Stomach smooth muscle (tissue), 2 donors: ENCODE measurements at regions not wholly inside any gene's neighbourhood (a gene's known extent, or its start where the extent isn't known, plus 50 kb on each side); places are given as distances from the start of the nearest gene placed in this dataset.

Source experiments
- H3K27ac ChIP-seq: one replicate; pipeline ENCODE4 v1.7.0; 2013; ENCODE audit warnings: mild to moderate bottlenecking, low read length, inconsistent platforms
- H3K27me3 ChIP-seq, 2 donors: one replicate each; pipeline ENCODE4 v1.7.0; 2013; ENCODE audit warnings: low read length in 2 of 2; ENCODE audit not compliant: insufficient read depth in 2 of 2, control insufficient read depth in 1 of 2
- H3K36me3 ChIP-seq, 2 donors: one replicate each; pipeline ENCODE4 v1.7.0; 2013; ENCODE audit warnings: low read length in 2 of 2; ENCODE audit not compliant: control insufficient read depth in 2 of 2, insufficient read depth in 2 of 2
- H3K4me1 ChIP-seq: one replicate; pipeline ENCODE4 v1.7.0; 2013; ENCODE audit warnings: low read length; ENCODE audit not compliant: control insufficient read depth, insufficient read depth
- H3K4me3 ChIP-seq, 2 donors: one replicate each; pipeline ENCODE4 v1.7.0; 2013; ENCODE audit warnings: low read length in 2 of 2
- H3K9ac ChIP-seq, 2 donors: one replicate each; pipeline ENCODE4 v1.7.0; 2013; ENCODE audit warnings: low read length in 2 of 2, mild to moderate bottlenecking in 1 of 2
- H3K9me3 ChIP-seq, 2 donors: one replicate each; pipeline ENCODE4 v1.7.0; 2013; ENCODE audit warnings: low read length in 2 of 2; ENCODE audit not compliant: control insufficient read depth in 2 of 2
- donor health status: healthy.
- donor health status: Pancreatic carcinoma.

GRCh38 chr10:2731940-2732339, 335.4 kb upstream of the PFKP start:
- no peak overlapping the region for H3K9ac ChIP-seq
- H3K4me1 ChIP-seq, result no peaks in the 10 kb centered on the region
- H3K27ac ChIP-seq, result no peak overlapping the region
- peaks cover 5 to 8% of the 10 kb centered on the region in 2 donors for H3K27me3 ChIP-seq
- H3K9me3 ChIP-seq, result peaks cover 0 to 3% of the 10 kb centered on the region in 2 donors
- H3K36me3 ChIP-seq, result no peaks in the 10 kb centered on the region
- no peak overlapping the region for H3K4me3 ChIP-seq

GRCh38 chr10:2729197-2729596, 338.2 kb upstream of the PFKP start:
- Histone ChIP-seq H3K9me3 (no peaks in the 10 kb centered on the region), H3K4me3 (no peak overlapping the region), H3K36me3 (no peaks in the 10 kb centered on the region), H3K27me3 (peaks cover 0 to 6% of the 10 kb centered on the region in 2 donors), H3K4me1 (no peaks in the 10 kb centered on the region), H3K9ac (no peak overlapping the region), H3K27ac (no peak overlapping the region)

- H3K27ac ChIP-seq, result no peak overlapping the region
- no peak overlapping the region for H3K4me3 ChIP-seq
- H3K9me3 ChIP-seq, result no peaks in the 10 kb centered on the region
- no peaks in the 10 kb centered on the region for H3K36me3 ChIP-seq
- peaks cover 0 to 3% of the 10 kb centered on the region in 2 donors for H3K27me3 ChIP-seq
- no peaks in the 10 kb centered on the region for H3K4me1 ChIP-seq
- no peak overlapping the region for H3K9ac ChIP-seq
Measured at GRCh38 chr10:2728087-2728486, 339.3 kb upstream of the PFKP start.

- Histone ChIP-seq H3K27ac (no peak overlapping the region), H3K4me3 (no peak overlapping the region), H3K9ac (no peak overlapping the region), H3K36me3 (no peaks in the 10 kb centered on the region), H3K4me1 (no peaks in the 10 kb centered on the region), H3K27me3 (peaks cover 0 to 3% of the 10 kb centered on the region in 2 donors), H3K9me3 (peaks cover 0 to under 1% of the 10 kb centered on the region in 2 donors)
Measured at GRCh38 chr10:2716596-2716995, 350.8 kb upstream of the PFKP start.

- Histone ChIP-seq H3K27me3 (peaks cover 0 to 6% of the 10 kb centered on the region in 2 donors), H3K9me3 (peaks cover 0 to 9% of the 10 kb centered on the region in 2 donors), H3K27ac (no peak overlapping the region)
Measured at GRCh38 chr10:2714597-2714996, 352.8 kb upstream of the PFKP start.

GRCh38 chr10:2703953-2704352, 363.4 kb upstream of the PFKP start:
- H3K4me3 ChIP-seq, result no peak overlapping the region
- H3K36me3 ChIP-seq, result no peaks in the 10 kb centered on the region
- H3K4me1 ChIP-seq, result no peaks in the 10 kb centered on the region
- no peak overlapping the region for H3K9ac ChIP-seq
- peaks cover 0 to 2% of the 10 kb centered on the region in 2 donors for H3K9me3 ChIP-seq
- no peak overlapping the region for H3K27ac ChIP-seq
- no peaks in the 10 kb centered on the region for H3K27me3 ChIP-seq

More at GRCh38 chr10:2714597-2714996, 352.8 kb upstream of the PFKP start:
- Histone ChIP-seq H3K9ac (no peak overlapping the region), H3K36me3 (no peaks in the 10 kb centered on the region), H3K4me1 (no peaks in the 10 kb centered on the region), H3K4me3 (no peak overlapping the region)

GRCh38 chr10:2701802-2702201, 365.5 kb upstream of the PFKP start:
- no peaks in the 10 kb centered on the region for H3K36me3 ChIP-seq
- H3K27me3 ChIP-seq, result no peaks in the 10 kb centered on the region
- no peak overlapping the region for H3K4me3 ChIP-seq
- no peaks in the 10 kb centered on the region for H3K9me3 ChIP-seq
- no peak overlapping the region for H3K27ac ChIP-seq
- no peaks in the 10 kb centered on the region for H3K4me1 ChIP-seq
- no peak overlapping the region for H3K9ac ChIP-seq

- Histone ChIP-seq H3K36me3 (no peaks in the 10 kb centered on the region), H3K4me1 (no peaks in the 10 kb centered on the region), H3K9me3 (no peaks in the 10 kb centered on the region)
Measured at GRCh38 chr10:2700626-2701305, 366.6 kb upstream of the PFKP start.

GRCh38 chr10:2688958-2689357, 378.4 kb upstream of the PFKP start:
- Histone ChIP-seq H3K36me3 (no peaks in the 10 kb centered on the region), H3K4me3 (no peak overlapping the region), H3K27me3 (no peaks in the 10 kb centered on the region), H3K9ac (no peak overlapping the region), H3K9me3 (no peaks in the 10 kb centered on the region), H3K27ac (no peak overlapping the region), H3K4me1 (no peaks in the 10 kb centered on the region)

More at GRCh38 chr10:2700626-2701305, 366.6 kb upstream of the PFKP start:
- H3K27ac ChIP-seq, result no peak overlapping the region
- no peak overlapping the region for H3K4me3 ChIP-seq
- no peaks in the 10 kb centered on the region for H3K27me3 ChIP-seq
- H3K9ac ChIP-seq, result no peak overlapping the region

- Histone ChIP-seq H3K4me1 (no peaks in the 10 kb centered on the region), H3K27ac (no peak overlapping the region), H3K9me3 (no peaks in the 10 kb centered on the region), H3K36me3 (no peaks in the 10 kb centered on the region), H3K9ac (no peak overlapping the region), H3K27me3 (no peaks in the 10 kb centered on the region), H3K4me3 (no peak overlapping the region)
Measured at GRCh38 chr10:2686691-2687090, 380.7 kb upstream of the PFKP start.

GRCh38 chr10:2682491-2682890, 384.9 kb upstream of the PFKP start:
- Histone ChIP-seq H3K4me1 (peaks cover 5% of the 10 kb centered on the region), H3K4me3 (no peak overlapping the region), H3K27ac (no peak overlapping the region), H3K9ac (no peak overlapping the region), H3K27me3 (no peaks in the 10 kb centered on the region), H3K36me3 (no peaks in the 10 kb centered on the region), H3K9me3 (no peaks in the 10 kb centered on the region)
